H9 (cell line): ENCODE measurements at regions not wholly inside any gene's neighbourhood (a gene's known extent, or its start where the extent isn't known, plus 50 kb on each side); places are given as distances from the start of the nearest gene placed in this dataset.

ENCODE experiments used
- DNase-seq: peaks from one replicate; pipeline ENCODE4 v3.0.0-alpha.2; 2017
- H2AFZ ChIP-seq: one replicate; pipeline ENCODE4 v1.6.1; 2013; ENCODE audit warnings: mild to moderate bottlenecking, low read length, control low read depth, moderate library complexity
- H2AK5ac ChIP-seq: 2 replicates; pipeline ENCODE4 v1.6.1; 2013; ENCODE audit warnings: low read length, control low read depth, mixed read lengths; ENCODE audit not compliant: insufficient read length
- H2BK120ac ChIP-seq: one replicate; pipeline ENCODE4 v1.6.1; 2013; ENCODE audit warnings: low read depth, mild to moderate bottlenecking, low read length, control low read depth, inconsistent platforms; ENCODE audit not compliant: poor library complexity, severe bottlenecking
- H2BK12ac ChIP-seq: 2 replicates; pipeline ENCODE4 v1.6.1; 2013; ENCODE audit warnings: low read length, control low read depth, mixed read lengths, low read depth; ENCODE audit not compliant: insufficient read length
- H2BK15ac ChIP-seq: 2 replicates; pipeline ENCODE4 v1.6.1; 2013; ENCODE audit warnings: low read depth, low read length, control low read depth
- H2BK20ac ChIP-seq: one replicate; pipeline ENCODE4 v1.6.1; 2013; ENCODE audit warnings: low read depth, mild to moderate bottlenecking, low read length, control low read depth, inconsistent platforms; ENCODE audit not compliant: poor library complexity, severe bottlenecking
- H2BK5ac ChIP-seq: 2 replicates; pipeline ENCODE4 v1.6.1; 2013; ENCODE audit warnings: low read length, control low read depth, mixed read lengths; ENCODE audit not compliant: insufficient read length
- H3K14ac ChIP-seq: 2 replicates; pipeline ENCODE4 v1.6.1; 2013; ENCODE audit warnings: low read length, control low read depth; ENCODE audit not compliant: insufficient read depth
- H3K18ac ChIP-seq: 2 replicates; pipeline ENCODE4 v1.6.1; 2013; ENCODE audit warnings: low read depth, mild to moderate bottlenecking, mixed read lengths, low read length, control low read depth; ENCODE audit not compliant: insufficient read length
- H3K23ac ChIP-seq: 2 replicates; pipeline ENCODE4 v1.6.1; 2013; ENCODE audit warnings: low read length, control low read depth, mixed read lengths, low read depth; ENCODE audit not compliant: insufficient read length
- H3K23me2 ChIP-seq: 2 replicates; pipeline ENCODE4 v1.6.1; 2013; ENCODE audit warnings: low read depth, mild to moderate bottlenecking, mixed read lengths, low read length, control low read depth; ENCODE audit not compliant: insufficient read length, poor library complexity, severe bottlenecking
- H3K27ac ChIP-seq: 2 replicates; pipeline ENCODE4 v1.5.1; 2013; ENCODE audit warnings: low read length, control low read depth, mixed read lengths, low read depth; ENCODE audit not compliant: insufficient read length
- H3K27me3 ChIP-seq: 2 replicates; pipeline ENCODE4 v1.6.1; 2013; ENCODE audit warnings: low read length, control low read depth, inconsistent platforms; ENCODE audit not compliant: insufficient read depth
- H3K4ac ChIP-seq: 2 replicates; pipeline ENCODE4 v1.6.1; 2013; ENCODE audit warnings: low read depth, mild to moderate bottlenecking, control low read depth, inconsistent platforms, low read length, moderate library complexity
- H3K4me1 ChIP-seq: 2 replicates; pipeline ENCODE4 v1.6.1; 2013; ENCODE audit warnings: low read length, control low read depth, inconsistent platforms; ENCODE audit not compliant: insufficient read depth
- H3K4me2 ChIP-seq: 2 replicates; pipeline ENCODE4 v1.6.1; 2013; ENCODE audit warnings: low read length, control low read depth, mixed read lengths; ENCODE audit not compliant: insufficient read length, insufficient read depth
- H3K56ac ChIP-seq: 2 replicates; pipeline ENCODE4 v1.6.1; 2013; ENCODE audit warnings: low read depth, mild to moderate bottlenecking, mixed read lengths, low read length, control low read depth; ENCODE audit not compliant: insufficient read length
- H3K79me1 ChIP-seq: 2 replicates; pipeline ENCODE4 v1.6.1; 2013; ENCODE audit warnings: low read depth, mild to moderate bottlenecking, moderate library complexity, low read length, control low read depth, inconsistent platforms; ENCODE audit not compliant: insufficient read depth, poor library complexity, severe bottlenecking
- H3K79me2 ChIP-seq: 2 replicates; pipeline ENCODE4 v1.6.1; 2013; ENCODE audit warnings: low read length, control low read depth, inconsistent platforms; ENCODE audit not compliant: insufficient read depth
- H3K9ac ChIP-seq: 2 replicates; pipeline ENCODE4 v1.6.1; 2013; ENCODE audit warnings: low read length, control low read depth, mixed read lengths; ENCODE audit not compliant: insufficient read length; ENCODE audit errors: extremely low read depth
- H3K9me3 ChIP-seq: one replicate; pipeline ENCODE4 v1.6.1; 2013; ENCODE audit warnings: low read depth, low read length, inconsistent platforms; ENCODE audit not compliant: control insufficient read depth
- H3T11ph ChIP-seq: one replicate; pipeline ENCODE4 v1.6.1; 2013; ENCODE audit warnings: mild to moderate bottlenecking, low read length, control low read depth, inconsistent platforms
- H4K20me1 ChIP-seq: one replicate; pipeline ENCODE4 v1.6.1; 2013; ENCODE audit not compliant: control insufficient read depth, insufficient read length, insufficient read depth
- H4K5ac ChIP-seq: 2 replicates; pipeline ENCODE4 v1.6.1; 2013; ENCODE audit warnings: low read depth, mild to moderate bottlenecking, mixed read lengths, low read length, control low read depth; ENCODE audit not compliant: insufficient read length
- H4K8ac ChIP-seq: replicated peaks from 2 replicates; pipeline ENCODE4 v1.6.1; 2013; ENCODE audit warnings: low read length, control low read depth, mixed read lengths, low read depth; ENCODE audit not compliant: insufficient read length
- H4K91ac ChIP-seq: 2 replicates; pipeline ENCODE4 v1.6.1; 2013; ENCODE audit warnings: low read depth, mild to moderate bottlenecking, moderate library complexity, mixed read lengths, low read length, control low read depth; ENCODE audit not compliant: insufficient read length
- H3K27ac Mint-ChIP-seq, 3 experiments: 2 replicates in 2 of 3; 3 replicates in 1 of 3; pipeline ENCODE4 v1.8.0; 2020 to 2021; ENCODE audit warnings: mixed read lengths in 3 of 3, mild to moderate bottlenecking in 1 of 3, moderate library complexity in 1 of 3
- H3K27me3 Mint-ChIP-seq: 2 replicates; pipeline ENCODE4 v1.8.0; 2021; ENCODE audit warnings: low read depth, mild to moderate bottlenecking, moderate library complexity, mixed read lengths
- H3K36me3 Mint-ChIP-seq, 3 experiments: 2 replicates in 2 of 3; 3 replicates in 1 of 3; pipeline ENCODE4 v1.8.0; 2020 to 2021; ENCODE audit warnings: low read depth in 3 of 3, mixed read lengths in 3 of 3; ENCODE audit not compliant: insufficient read depth in 1 of 3
- H3K4me1 Mint-ChIP-seq, 2 experiments: 2 replicates each; pipeline ENCODE4 v1.8.0; 2020; ENCODE audit warnings: mixed read lengths in 2 of 2
- H3K4me3 Mint-ChIP-seq, 2 experiments: 2 replicates in 1 of 2; 3 replicates in 1 of 2; pipeline ENCODE4 v1.8.0; 2020 to 2021; ENCODE audit warnings: mild to moderate bottlenecking in 2 of 2, mixed read lengths in 2 of 2, moderate library complexity in 1 of 2
- H3K9me3 Mint-ChIP-seq, 2 experiments: 2 replicates in 1 of 2; 3 replicates in 1 of 2; pipeline ENCODE4 v1.8.0; 2020; ENCODE audit warnings: mild to moderate bottlenecking in 2 of 2, mixed read lengths in 2 of 2, moderate library complexity in 1 of 2
- WGBS: extraction: QIAGEN DNeasy Blood & Tissue Kit; methylation state at CpG from one replicate; pipeline ENCODE4 v1.1.7; 2013; ENCODE audit warnings: missing lambda C conversion rate, low lambda C conversion rate, mixed read lengths; ENCODE audit not compliant: insufficient read length; ENCODE audit errors: extremely low coverage; 5-methylcytosine and 5-hydroxymethylcytosine counted together
- TF ChIP-seq, protein P1 (sequence below): fragments of 200-600 bp; sonication (generic); conservative IDR thresholded peaks from 3 replicates; pipeline ENCODE4 v1.8.0; 2021; ENCODE audit warnings: antibody characterized with exemption, mild to moderate bottlenecking

DNA sequence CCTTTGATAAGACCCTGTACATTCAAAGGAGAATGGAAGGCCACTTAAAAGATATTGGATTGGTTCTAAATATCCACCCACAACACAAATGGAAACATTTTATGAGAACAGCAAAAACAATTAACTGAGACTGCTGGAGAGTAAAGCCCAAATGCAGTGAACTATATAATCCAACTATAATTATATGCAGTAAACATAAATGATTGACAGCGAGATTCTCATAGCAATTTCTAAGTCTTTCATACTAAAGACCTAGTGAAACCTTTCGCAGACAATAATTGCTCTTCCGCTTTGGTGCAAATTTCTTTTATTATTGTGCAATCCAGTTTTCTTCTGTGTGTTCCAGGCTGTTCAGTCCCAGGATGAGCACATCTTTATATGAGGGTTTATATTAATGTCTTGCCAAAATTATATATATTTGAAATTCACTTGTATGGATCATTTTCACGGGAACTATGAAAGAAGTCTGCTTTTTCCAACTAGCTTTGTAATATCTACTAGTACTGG is 190.9 kb downstream of the ST6GAL2 start:
- Histone ChIP-seq H3K4me2 (no peak overlapping the region), H3K14ac (no peak overlapping the region), H3K79me2 (no peaks in the 10 kb centered on the region), H4K8ac (no peak overlapping the region), H3K4me1 (no peaks in the 10 kb centered on the region), H3K27ac (no peak overlapping the region), H3K23ac (no peak overlapping the region), H3K9ac (no peak overlapping the region), H3K56ac (no peak overlapping the region), H3K18ac (no peak overlapping the region), H3K79me1 (no peaks in the 10 kb centered on the region), H3K27me3 (no peaks in the 10 kb centered on the region), H4K20me1 (no peaks in the 10 kb centered on the region), H3T11ph (no peak overlapping the region), H2BK20ac (no peak overlapping the region), H3K9me3 (no peaks in the 10 kb centered on the region), H2BK5ac (no peak overlapping the region), H3K4ac (no peak overlapping the region), H2BK15ac (no peak overlapping the region), H4K91ac (no peak overlapping the region), H2AFZ (no peak overlapping the region), H3K23me2 (no peaks in the 10 kb centered on the region), H2BK120ac (no peak overlapping the region), H2AK5ac (no peak overlapping the region), H2BK12ac (no peak overlapping the region), H4K5ac (no peak overlapping the region)
- no CpG with 5 or more reads among the region's 4 CpGs for WGBS
- Mint-ChIP-seq H3K9me3 (no peaks in the 10 kb centered on the region; a peak in 1 of 5 replicates), H3K27me3 (no peaks in the 10 kb centered on the region; the same call in 1 of the 2 replicates), H3K4me3 (no peak overlapping the region), H3K27ac (no peak overlapping the region), H3K4me1 (no peaks in the 10 kb centered on the region), H3K36me3 (no peaks in the 10 kb centered on the region)
- TF ChIP-seq, protein P1, sequence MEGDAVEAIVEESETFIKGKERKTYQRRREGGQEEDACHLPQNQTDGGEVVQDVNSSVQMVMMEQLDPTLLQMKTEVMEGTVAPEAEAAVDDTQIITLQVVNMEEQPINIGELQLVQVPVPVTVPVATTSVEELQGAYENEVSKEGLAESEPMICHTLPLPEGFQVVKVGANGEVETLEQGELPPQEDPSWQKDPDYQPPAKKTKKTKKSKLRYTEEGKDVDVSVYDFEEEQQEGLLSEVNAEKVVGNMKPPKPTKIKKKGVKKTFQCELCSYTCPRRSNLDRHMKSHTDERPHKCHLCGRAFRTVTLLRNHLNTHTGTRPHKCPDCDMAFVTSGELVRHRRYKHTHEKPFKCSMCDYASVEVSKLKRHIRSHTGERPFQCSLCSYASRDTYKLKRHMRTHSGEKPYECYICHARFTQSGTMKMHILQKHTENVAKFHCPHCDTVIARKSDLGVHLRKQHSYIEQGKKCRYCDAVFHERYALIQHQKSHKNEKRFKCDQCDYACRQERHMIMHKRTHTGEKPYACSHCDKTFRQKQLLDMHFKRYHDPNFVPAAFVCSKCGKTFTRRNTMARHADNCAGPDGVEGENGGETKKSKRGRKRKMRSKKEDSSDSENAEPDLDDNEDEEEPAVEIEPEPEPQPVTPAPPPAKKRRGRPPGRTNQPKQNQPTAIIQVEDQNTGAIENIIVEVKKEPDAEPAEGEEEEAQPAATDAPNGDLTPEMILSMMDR, result no peak
- no peak for DNase-seq
